B cell (primary cell): ENCODE measurements at regions not wholly inside any gene's neighbourhood (a gene's known extent, or its start where the extent isn't known, plus 50 kb on each side); places are given as distances from the start of the nearest gene placed in this dataset.

Experiments
- ATAC-seq: fragments of 200-7000 bp; cut with Tn5 transposase; one replicate; pipeline ENCODE4 v1.10.0; 2021; ENCODE audit warnings: low read depth, mild to moderate bottlenecking, moderate number of reproducible peaks, moderate library complexity
- CTCF ChIA-PET: fragments of 350-600 bp; sonication (Branson Sonifier 250); formaldehyde crosslinking; loops from one replicate; lab custom pipeline; 2021; ENCODE audit warnings: antibody characterized with exemption, inconsistent platforms; lab: Charles Lee
- POLR2A ChIA-PET: fragments of 350-600 bp; sonication (Branson Sonifier 250); formaldehyde crosslinking; loops from one replicate; lab custom pipeline; 2021; ENCODE audit warnings: antibody characterized with exemption; lab: Charles Lee
- DNase-seq: peaks from one replicate; pipeline ENCODE4 v3.0.0; 2013
- H2AFZ ChIP-seq: 2 replicates; pipeline ENCODE4 v1.6.1; 2012; ENCODE audit warnings: mild to moderate bottlenecking, low read depth, low read length; ENCODE audit not compliant: insufficient read depth, poor library complexity, severe bottlenecking
- H3K27ac ChIP-seq, 2 donors: 1 replicate in 1 of 2; 2 replicates in 1 of 2; pipeline ENCODE4 v1.5.1; 2012 to 2013; ENCODE audit warnings: low read length in 2 of 2, mild to moderate bottlenecking in 2 of 2, moderate library complexity in 1 of 2
- H3K27me3 ChIP-seq, 4 experiments: fragments of 200-600 bp in 1 of 4; sonication (generic) in 1 of 4; replicated peaks in 1 of 4; 1 replicate in 2 of 4; 2 replicates in 2 of 4; pipeline versions ENCODE4 v1.6.1 to v1.7.0; 2013 to 2016; ENCODE audit warnings: low read length in 3 of 4, mild to moderate bottlenecking in 2 of 4, mixed read lengths in 1 of 4, moderate library complexity in 1 of 4; ENCODE audit not compliant: insufficient read depth in 4 of 4, control insufficient read depth in 3 of 4; ENCODE audit errors: control extremely low read depth in 1 of 4
- H3K36me3 ChIP-seq, 2 experiments: replicated peaks in 1 of 2; 1 replicate in 1 of 2; 2 replicates in 1 of 2; pipeline versions ENCODE4 v1.6.1 to v1.7.1; 2013; ENCODE audit warnings: low read length in 1 of 2; ENCODE audit not compliant: insufficient read depth in 2 of 2, control insufficient read depth in 1 of 2; ENCODE audit errors: control extremely low read depth in 1 of 2, extremely low read depth in 1 of 2
- H3K4me1 ChIP-seq, 2 donors: fragments of 200-600 bp in 1 of 2; sonication (generic) in 1 of 2; 1 replicate in 1 of 2; 2 replicates in 1 of 2; pipeline versions ENCODE4 v1.5.1 to v1.6.1; 2013 to 2017; ENCODE audit warnings: low read length in 2 of 2; ENCODE audit not compliant: control insufficient read depth in 2 of 2, insufficient read depth in 2 of 2
- H3K4me2 ChIP-seq: replicated peaks from 2 replicates; pipeline ENCODE3; 2012; ENCODE audit warnings: mild to moderate bottlenecking, low read depth, low read length; ENCODE audit not compliant: poor library complexity, severe bottlenecking
- H3K4me3 ChIP-seq, 5 experiments: fragments of 200-600 bp in 1 of 5; sonication (generic) in 1 of 5; 1 replicate in 3 of 5; 2 replicates in 2 of 5; pipeline versions ENCODE4 v1.5.1 to v1.7.0; 2011 to 2016; ENCODE audit warnings: low read length in 4 of 5, mild to moderate bottlenecking in 4 of 5, low read depth in 2 of 5, control low read depth in 1 of 5, moderate library complexity in 1 of 5; ENCODE audit not compliant: insufficient read depth in 1 of 5; ENCODE audit errors: control extremely low read depth in 1 of 5, extremely low read depth in 1 of 5
- H3K79me2 ChIP-seq: fragments of 200-600 bp; sonication (generic); one replicate; pipeline ENCODE4 v1.6.0; 2016; ENCODE audit warnings: low read length; ENCODE audit not compliant: control insufficient read depth, insufficient read depth
- H3K9ac ChIP-seq: fragments of 200-600 bp; sonication (generic); 2 replicates; pipeline ENCODE4 v1.6.1; 2017; ENCODE audit warnings: mild to moderate bottlenecking, low read length, moderate library complexity
- H3K9me3 ChIP-seq, 3 donors: one replicate each; pipeline versions ENCODE4 v1.6.1 to v1.7.1; 2013; ENCODE audit warnings: low read length in 2 of 3; ENCODE audit not compliant: control insufficient read depth in 2 of 3, insufficient read depth in 1 of 3; ENCODE audit errors: control extremely low read depth in 1 of 3
- H4K20me1 ChIP-seq: 2 replicates; pipeline ENCODE4 v1.6.0; 2012; ENCODE audit warnings: mild to moderate bottlenecking, low read length; ENCODE audit not compliant: insufficient read depth, control insufficient read depth, poor library complexity, severe bottlenecking
- H3K27ac Mint-ChIP-seq: one replicate; pipeline ENCODE4 v1.8.0; 2021; ENCODE audit warnings: mixed read lengths
- H3K27me3 Mint-ChIP-seq: one replicate; pipeline ENCODE4 v1.8.0; 2021; ENCODE audit warnings: mixed read lengths
- H3K4me1 Mint-ChIP-seq: one replicate; pipeline ENCODE4 v1.8.0; 2021; ENCODE audit warnings: mixed read lengths
- H3K4me3 Mint-ChIP-seq: one replicate; pipeline ENCODE4 v1.8.0; 2021; ENCODE audit warnings: mixed read lengths
- H3K9me3 Mint-ChIP-seq: one replicate; pipeline ENCODE4 v1.8.0; 2022; ENCODE audit warnings: mixed read lengths; ENCODE audit not compliant: insufficient read depth
- EZH2 ChIP-seq: IDR thresholded peaks from 2 replicates; pipeline ENCODE4 v1.6.1; 2012; ENCODE audit warnings: borderline replicate concordance, low read depth, mild to moderate bottlenecking, moderate library complexity, low read length; ENCODE audit not compliant: insufficient read depth, poor library complexity, severe bottlenecking
- WGBS: methylation state at CpG from one replicate; pipeline ENCODE4 v1.1.5; 2013; ENCODE audit warnings: missing lambda C conversion rate; ENCODE audit not compliant: insufficient coverage; 5-methylcytosine and 5-hydroxymethylcytosine counted together
- intact Hi-C: fragments of 100-400 bp; cut with micrococcal nuclease; formaldehyde crosslinking; loops from one replicate; pipeline ENCODE4 v1.10.0; 2022
- TF ChIP-seq, protein P1 (sequence below): fragments of 200-600 bp; IDR thresholded peaks from one replicate; pipeline ENCODE4 v1.8.0; 2022; ENCODE audit warnings: antibody characterized with exemption, mild to moderate bottlenecking

DNA sequence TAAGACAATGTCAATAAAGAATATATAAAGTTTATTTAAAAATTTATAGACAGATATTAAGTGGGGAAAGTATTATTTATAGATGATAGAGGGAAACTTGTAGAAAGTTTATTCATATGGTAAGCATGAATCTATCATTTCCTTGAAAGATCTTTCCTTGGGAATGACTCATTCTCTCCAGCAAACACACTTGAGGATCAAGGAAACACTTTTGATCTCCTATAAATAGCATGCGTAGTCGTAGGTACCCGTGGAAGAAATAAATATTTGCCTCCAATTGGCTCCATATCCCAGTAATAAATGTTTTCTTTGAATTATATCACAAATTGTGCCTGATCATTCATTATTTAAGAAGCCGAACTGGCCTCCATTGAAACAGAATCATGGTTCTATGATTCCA is 483.4 kb downstream of the RNF144A start:
- no peak overlapping the region for H3K4me3 Mint-ChIP-seq
- no peaks in the 10 kb centered on the region for H3K9me3 Mint-ChIP-seq
- ATAC-seq: no peak
- TF ChIP-seq, protein P1, sequence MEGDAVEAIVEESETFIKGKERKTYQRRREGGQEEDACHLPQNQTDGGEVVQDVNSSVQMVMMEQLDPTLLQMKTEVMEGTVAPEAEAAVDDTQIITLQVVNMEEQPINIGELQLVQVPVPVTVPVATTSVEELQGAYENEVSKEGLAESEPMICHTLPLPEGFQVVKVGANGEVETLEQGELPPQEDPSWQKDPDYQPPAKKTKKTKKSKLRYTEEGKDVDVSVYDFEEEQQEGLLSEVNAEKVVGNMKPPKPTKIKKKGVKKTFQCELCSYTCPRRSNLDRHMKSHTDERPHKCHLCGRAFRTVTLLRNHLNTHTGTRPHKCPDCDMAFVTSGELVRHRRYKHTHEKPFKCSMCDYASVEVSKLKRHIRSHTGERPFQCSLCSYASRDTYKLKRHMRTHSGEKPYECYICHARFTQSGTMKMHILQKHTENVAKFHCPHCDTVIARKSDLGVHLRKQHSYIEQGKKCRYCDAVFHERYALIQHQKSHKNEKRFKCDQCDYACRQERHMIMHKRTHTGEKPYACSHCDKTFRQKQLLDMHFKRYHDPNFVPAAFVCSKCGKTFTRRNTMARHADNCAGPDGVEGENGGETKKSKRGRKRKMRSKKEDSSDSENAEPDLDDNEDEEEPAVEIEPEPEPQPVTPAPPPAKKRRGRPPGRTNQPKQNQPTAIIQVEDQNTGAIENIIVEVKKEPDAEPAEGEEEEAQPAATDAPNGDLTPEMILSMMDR: no peak
- TF ChIP-seq EZH2: no peak
- 90% methylated on average over 4 of the region's 4 CpGs for WGBS
- H3K27me3 Mint-ChIP-seq: peaks cover 15% of the 10 kb centered on the region
- H2AFZ ChIP-seq: no peak overlapping the region
- no peaks in the 10 kb centered on the region for H3K36me3 ChIP-seq
- H4K20me1 ChIP-seq: no peaks in the 10 kb centered on the region
- H3K4me1 ChIP-seq: no peaks in the 10 kb centered on the region
- ChIA-PET CTCF (no interaction called here), POLR2A (no interaction called here)
- H3K79me2 ChIP-seq: no peaks in the 10 kb centered on the region
- H3K4me2 ChIP-seq: no peak overlapping the region
- intact Hi-C loops: no loop called here
- H3K4me3 ChIP-seq: no peak overlapping the region
- no peaks in the 10 kb centered on the region for H3K4me1 Mint-ChIP-seq
- DNase-seq: no peak
- H3K27me3 ChIP-seq: no peaks in the 10 kb centered on the region
- H3K9me3 ChIP-seq: no peaks in the 10 kb centered on the region
- H3K27ac Mint-ChIP-seq: no peak overlapping the region
- H3K9ac ChIP-seq: no peak overlapping the region
- no peak overlapping the region for H3K27ac ChIP-seq

DNA sequence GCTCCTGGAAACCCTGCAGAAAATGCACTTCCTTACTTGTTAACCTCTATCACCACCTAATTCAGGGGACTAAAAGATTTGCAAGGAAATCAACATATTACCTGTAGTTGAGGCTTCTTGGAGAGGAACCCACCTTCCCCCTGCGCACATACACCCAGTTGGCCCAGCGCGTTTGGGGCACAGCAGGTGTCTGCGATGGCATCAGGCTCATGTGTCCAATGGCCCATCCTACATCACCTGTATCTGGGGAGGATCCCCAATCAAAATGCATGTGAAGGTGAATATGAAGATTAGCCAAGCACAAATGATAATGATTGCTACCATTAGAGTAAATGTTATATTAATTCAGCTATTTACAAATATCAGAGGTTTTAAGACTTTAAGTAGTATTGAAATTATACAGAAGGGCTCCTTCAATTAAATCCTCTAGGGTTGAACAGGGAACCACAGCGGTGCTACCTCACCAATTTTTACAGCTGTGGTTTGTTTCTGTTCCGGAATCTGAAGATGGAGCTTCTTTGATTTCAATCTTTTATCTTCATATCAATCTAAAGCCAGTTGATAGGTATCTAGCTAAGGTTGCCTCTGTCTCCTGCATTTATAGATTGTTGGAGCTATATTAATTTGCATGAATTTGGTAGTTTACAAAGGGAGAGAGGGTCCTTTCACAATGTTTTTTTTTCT is 486.0 kb downstream of the RNF144A start:
- H3K4me3 ChIP-seq: no peak overlapping the region
- TF ChIP-seq, protein P1: no peak
- no peak for TF ChIP-seq EZH2
- DNase-seq (no peak), ATAC-seq (no peak)
- no peak overlapping the region for H3K27ac ChIP-seq
- no peaks in the 10 kb centered on the region for H3K27me3 ChIP-seq
- no peaks in the 10 kb centered on the region for H3K9me3 ChIP-seq
- H3K27me3 Mint-ChIP-seq: peaks cover 17% of the 10 kb centered on the region
- no peak overlapping the region for H3K9ac ChIP-seq
- CTCF ChIA-PET: interaction anchor here (0.7 kb wide), 1 partner anchor 25 kb away, joined by 3 read pairs; no protein-coding TSS in a partner anchor
- H3K27ac Mint-ChIP-seq: no peak overlapping the region
- H3K79me2 ChIP-seq: no peaks in the 10 kb centered on the region
- intact Hi-C loops: no loop called here
- H2AFZ ChIP-seq: no peak overlapping the region
- H3K4me1 Mint-ChIP-seq: no peaks in the 10 kb centered on the region
- no peaks in the 10 kb centered on the region for H3K9me3 Mint-ChIP-seq
- no peak overlapping the region for H3K4me2 ChIP-seq
- WGBS: no CpG with 5 or more reads among the region's 6 CpGs
- H4K20me1 ChIP-seq: no peaks in the 10 kb centered on the region
- no peaks in the 10 kb centered on the region for H3K36me3 ChIP-seq
- no peak overlapping the region for H3K4me3 Mint-ChIP-seq
- POLR2A ChIA-PET: no interaction called here
- H3K4me1 ChIP-seq: no peaks in the 10 kb centered on the region
